Fibroblast of lung (primary cell): ENCODE measurements at regions not wholly inside any gene's neighbourhood (a gene's known extent, or its start where the extent isn't known, plus 50 kb on each side); places are given as distances from the start of the nearest gene placed in this dataset.

Source experiments
- DNase-seq, 2 donors: peaks; one replicate each; pipeline versions ENCODE4 v3.0.0 to v3.0.0-alpha.2; 2010; ENCODE audit warnings: low read depth in 2 of 2
- H2AFZ ChIP-seq: 2 replicates; pipeline ENCODE4 v1.5.1; 2012; ENCODE audit warnings: low read length, control low read depth, inconsistent platforms
- H3K27ac ChIP-seq: 2 replicates; pipeline ENCODE4 v1.5.1; 2011; ENCODE audit warnings: low read length, control low read depth; ENCODE audit not compliant: insufficient read depth
- H3K27me3 ChIP-seq: 2 replicates; pipeline ENCODE4 v1.5.1; 2011; ENCODE audit warnings: mild to moderate bottlenecking, low read length; ENCODE audit not compliant: control insufficient read depth, insufficient read depth
- H3K36me3 ChIP-seq: 2 replicates; pipeline ENCODE4 v1.5.1; 2011; ENCODE audit warnings: low read length; ENCODE audit not compliant: control insufficient read depth, insufficient read depth
- H3K4me1 ChIP-seq: 2 replicates; pipeline ENCODE4 v1.5.1; 2011; ENCODE audit warnings: low read length; ENCODE audit not compliant: control insufficient read depth, insufficient read depth; ENCODE audit errors: extremely low read depth
- H3K4me2 ChIP-seq: 2 replicates; pipeline ENCODE4 v1.5.1; 2011; ENCODE audit warnings: low read length, control low read depth; ENCODE audit not compliant: insufficient read depth; ENCODE audit errors: extremely low read depth
- H3K4me3 ChIP-seq, 4 experiments: fragments of 200-600 bp in 1 of 4; sonication (generic) in 1 of 4; replicated peaks in 1 of 4; 2 replicates each; pipeline ENCODE4 v1.5.1; 2011 to 2016; ENCODE audit warnings: low read length in 4 of 4, low read depth in 3 of 4, mild to moderate bottlenecking in 3 of 4, control low read depth in 2 of 4, inconsistent platforms in 1 of 4, mixed read lengths in 1 of 4; ENCODE audit not compliant: insufficient read depth in 1 of 4; ENCODE audit errors: control extremely low read depth in 1 of 4
- H3K79me2 ChIP-seq: 2 replicates; pipeline ENCODE4 v1.5.1; 2012; ENCODE audit warnings: mild to moderate bottlenecking, low read length, inconsistent platforms; ENCODE audit not compliant: control insufficient read depth, insufficient read depth
- H3K9ac ChIP-seq: 2 replicates; pipeline ENCODE4 v1.5.1; 2011; ENCODE audit warnings: mild to moderate bottlenecking, low read length, control low read depth; ENCODE audit not compliant: insufficient read depth
- H3K9me3 ChIP-seq: 2 replicates; pipeline ENCODE4 v1.5.1; 2012; ENCODE audit warnings: low read depth, low read length; ENCODE audit not compliant: control insufficient read depth, insufficient read depth
- H4K20me1 ChIP-seq: 2 replicates; pipeline ENCODE4 v1.5.1; 2011; ENCODE audit warnings: low read length; ENCODE audit not compliant: control insufficient read depth, insufficient read depth; ENCODE audit errors: extremely low read depth
- CTCF ChIP-seq, 2 donors: IDR thresholded peaks in 1 of 2; conservative IDR thresholded peaks in 1 of 2; 1 replicate in 1 of 2; 2 replicates in 1 of 2; pipeline ENCODE4 v1.5.1; 2011 to 2012; ENCODE audit warnings: low read length in 2 of 2, control low read depth in 1 of 2, inconsistent platforms in 1 of 2, low read depth in 1 of 2, mild to moderate bottlenecking in 1 of 2
- EZH2 ChIP-seq: IDR thresholded peaks from 2 replicates; pipeline ENCODE4 v1.5.1; 2012; ENCODE audit warnings: low read length, control low read depth, mild to moderate bottlenecking; ENCODE audit errors: missing control alignments

GRCh38 chr5:130955041-130955440 lies 210.0 kb downstream of the HINT1 start:
- H3K27me3 ChIP-seq, result no peaks in the 10 kb centered on the region
- H3K27ac ChIP-seq, result no peak overlapping the region

GRCh38 chr5:130954336-130954735 lies 210.7 kb downstream of the HINT1 start:
- Histone ChIP-seq H3K9ac (no peak overlapping the region), H3K27me3 (no peaks in the 10 kb centered on the region), H3K36me3 (no peaks in the 10 kb centered on the region), H4K20me1 (no peaks in the 10 kb centered on the region), H3K79me2 (no peaks in the 10 kb centered on the region), H2AFZ (no peak overlapping the region), H3K9me3 (no peaks in the 10 kb centered on the region), H3K4me2 (no peak overlapping the region), H3K4me1 (no peaks in the 10 kb centered on the region), H3K4me3 (no peak overlapping the region), H3K27ac (no peak overlapping the region)
- no peak for DNase-seq
- TF ChIP-seq CTCF (conservative IDR thresholded peaks at IDR 0.05 in 1 of 2, IDR thresholded peaks at IDR 0.05 in 1 of 2; ENCODE audit: low read depth in 1 of 2, low read length in 2 of 2) (no peak), EZH2 (no peak)

More at GRCh38 chr5:130955041-130955440, 210.0 kb downstream of the HINT1 start:
- no peaks in the 10 kb centered on the region for H3K79me2 ChIP-seq
- no peak for TF ChIP-seq EZH2
- no peak for TF ChIP-seq CTCF (conservative IDR thresholded peaks at IDR 0.05 in 1 of 2, IDR thresholded peaks at IDR 0.05 in 1 of 2; ENCODE audit: low read depth in 1 of 2, low read length in 2 of 2)
- no peak overlapping the region for H3K9ac ChIP-seq
- no peaks in the 10 kb centered on the region for H3K4me1 ChIP-seq
- no peak overlapping the region for H3K4me2 ChIP-seq
- H3K36me3 ChIP-seq, result no peaks in the 10 kb centered on the region
- H3K9me3 ChIP-seq, result no peaks in the 10 kb centered on the region
- no peaks in the 10 kb centered on the region for H4K20me1 ChIP-seq
- H3K4me3 ChIP-seq, result no peak overlapping the region
- H2AFZ ChIP-seq, result no peak overlapping the region
- DNase-seq, result no peak

- TF ChIP-seq CTCF (conservative IDR thresholded peaks at IDR 0.05 in 1 of 2, IDR thresholded peaks at IDR 0.05 in 1 of 2; ENCODE audit: low read depth in 1 of 2, low read length in 2 of 2), result no peak
- no peak for TF ChIP-seq EZH2
- Histone ChIP-seq H3K9ac (no peak overlapping the region), H3K9me3 (no peaks in the 10 kb centered on the region), H3K79me2 (no peaks in the 10 kb centered on the region), H3K4me2 (no peak overlapping the region), H3K27ac (no peak overlapping the region), H2AFZ (no peak overlapping the region), H3K4me3 (no peak overlapping the region), H4K20me1 (no peaks in the 10 kb centered on the region), H3K4me1 (no peaks in the 10 kb centered on the region), H3K36me3 (no peaks in the 10 kb centered on the region), H3K27me3 (no peaks in the 10 kb centered on the region)
- no peak for DNase-seq
Measured at GRCh38 chr5:130939059-130939458, 226.0 kb downstream of the HINT1 start.
